Activated naive CD4-positive, alpha-beta T cell treated with anti-CD3 and anti-CD28 coated beads, Interleukin-2, amount 50 U/mL, for 16 hours (primary cell): ENCODE measurements at regions not wholly inside any gene's neighbourhood (a gene's known extent, or its start where the extent isn't known, plus 50 kb on each side); places are given as distances from the start of the nearest gene placed in this dataset.
"Not testable (repeated sequence)": the region's sequence is repeated elsewhere in the genome, so short reads cannot be mapped to it uniquely, and the experiment has no call there.

Experiments
- DNase-seq: peaks from one replicate; pipeline ENCODE4 v3.0.0-alpha.2; 2020

DNA sequence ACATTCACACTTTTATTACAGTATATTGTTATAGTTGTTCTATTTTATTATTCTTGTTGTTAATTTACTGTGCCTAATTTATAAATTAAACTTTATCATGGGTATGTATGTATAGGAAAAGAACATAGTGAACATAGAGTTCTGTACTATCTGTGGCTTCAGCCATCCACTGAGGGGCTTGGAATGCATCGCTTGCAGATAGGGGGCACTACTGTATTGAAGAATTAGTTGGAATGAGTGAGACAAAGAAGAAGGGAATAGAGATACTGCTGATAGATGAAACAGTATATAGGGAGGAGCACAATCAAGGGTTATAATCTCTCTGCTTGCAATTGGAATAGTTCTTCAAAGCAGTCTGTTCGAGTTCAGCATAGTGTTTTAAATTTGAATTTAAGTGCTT lies 432.2 kb downstream of the RAB38 start:
- no peak for DNase-seq

DNA sequence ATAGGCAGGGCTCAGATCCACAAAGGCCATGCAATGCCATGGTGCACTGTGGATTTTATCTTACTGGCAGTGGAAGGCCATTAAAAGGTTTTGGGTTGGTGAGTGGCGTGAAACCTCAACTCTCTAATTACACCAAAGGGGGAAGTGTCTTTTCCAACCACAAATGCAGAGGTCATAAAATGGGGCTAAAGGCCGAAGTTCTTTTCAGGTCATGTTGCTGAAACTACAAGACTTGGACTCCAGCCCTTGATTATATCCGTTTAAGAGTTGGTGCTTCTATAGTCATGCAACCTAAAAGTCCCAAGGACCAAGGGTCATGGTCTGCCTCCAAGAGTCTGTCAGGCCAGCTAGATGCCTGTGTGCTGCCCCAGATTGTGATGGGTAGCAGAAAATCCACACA lies 434.3 kb downstream of the RAB38 start:
- no peak for DNase-seq

DNA sequence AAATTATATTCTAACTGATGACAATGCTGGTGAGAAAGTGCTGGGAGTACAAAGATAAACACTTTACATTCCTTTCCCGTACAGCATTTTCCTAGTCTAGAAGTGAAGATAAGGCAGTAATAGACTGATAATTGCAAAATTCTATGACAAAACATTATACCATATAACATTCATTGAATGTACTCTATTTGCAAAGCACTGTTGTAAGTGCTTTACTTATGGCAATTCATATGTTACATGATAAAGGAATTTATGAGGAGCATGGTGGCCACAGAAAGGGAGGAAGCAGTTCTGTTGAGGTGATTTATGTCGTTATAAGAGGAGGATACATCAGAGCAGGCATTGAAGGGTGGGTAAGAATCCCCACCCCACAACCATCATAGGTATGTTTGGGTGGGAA lies 434.8 kb downstream of the RAB38 start:
- no peak for DNase-seq

GRCh38 chr11:87739766-87740165 lies 435.5 kb downstream of the RAB38 start:
- no peak for DNase-seq

GRCh38 chr11:87739261-87739660 lies 436.0 kb downstream of the RAB38 start:
- DNase-seq = no peak

- no peak for DNase-seq
These were observed 438.3 kb downstream of the RAB38 start for GRCh38 chr11:87736928-87737327.

- no peak for DNase-seq
These were observed 448.7 kb downstream of the RAB38 start for GRCh38 chr11:87726506-87726905.

GRCh38 chr11:87724358-87724757 lies 450.9 kb downstream of the RAB38 start:
- no peak for DNase-seq

- DNase-seq = no peak
These were observed 452.3 kb downstream of the RAB38 start for GRCh38 chr11:87722756-87723565.

GRCh38 chr11:87719326-87720073 lies 455.7 kb downstream of the RAB38 start:
- DNase-seq = no peak

DNA sequence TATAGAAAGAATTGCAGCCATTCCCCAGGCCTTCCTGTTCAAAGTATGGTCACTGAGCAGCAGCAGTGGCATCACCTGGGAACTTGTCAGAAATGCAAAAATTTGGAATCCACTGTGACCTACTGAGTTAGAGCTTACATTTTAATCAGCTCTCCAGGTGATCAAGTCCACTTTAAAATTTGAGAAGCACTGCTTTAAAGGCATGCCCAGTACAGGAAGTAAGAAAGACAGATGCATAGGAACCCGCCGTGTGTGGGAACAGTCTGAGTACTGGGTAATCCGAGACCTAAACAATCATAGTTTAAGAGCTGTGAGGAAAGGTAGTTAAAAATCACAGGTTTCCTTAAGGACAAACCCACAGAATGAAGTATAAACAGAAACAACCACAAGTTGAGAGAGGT lies 462.4 kb downstream of the RAB38 start:
- DNase-seq = no peak

GRCh38 chr11:87712391-87712790 lies 462.9 kb downstream of the RAB38 start:
- no peak for DNase-seq

- not testable (repeated sequence) for DNase-seq
These were observed 471.7 kb downstream of the RAB38 start for GRCh38 chr11:87703589-87703988.

DNA sequence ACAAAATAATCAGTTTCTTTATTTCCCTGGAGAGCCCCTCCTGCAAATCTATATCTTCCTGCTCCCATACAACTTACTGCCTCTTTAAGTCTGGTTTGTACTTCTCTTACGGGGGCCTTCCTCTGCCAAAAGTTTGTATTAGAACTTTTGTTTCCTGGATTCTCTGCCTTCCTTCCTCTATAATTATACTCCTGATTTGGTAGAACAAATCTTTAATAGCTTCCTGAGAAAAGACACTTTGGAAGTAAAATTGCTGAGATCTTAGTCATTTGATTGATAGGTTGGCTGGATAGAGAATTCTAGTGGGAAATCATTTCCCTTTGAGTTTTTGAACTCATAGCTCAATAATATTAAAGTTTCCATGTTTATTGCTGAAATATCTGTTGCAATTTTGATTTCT lies 499.2 kb downstream of the RAB38 start:
- no peak for DNase-seq

- DNase-seq = no peak
These were observed 508.5 kb downstream of the RAB38 start for GRCh38 chr11:87666730-87667129.

GRCh38 chr11:87662287-87662686 lies 513.0 kb downstream of the RAB38 start:
- no peak for DNase-seq

DNA sequence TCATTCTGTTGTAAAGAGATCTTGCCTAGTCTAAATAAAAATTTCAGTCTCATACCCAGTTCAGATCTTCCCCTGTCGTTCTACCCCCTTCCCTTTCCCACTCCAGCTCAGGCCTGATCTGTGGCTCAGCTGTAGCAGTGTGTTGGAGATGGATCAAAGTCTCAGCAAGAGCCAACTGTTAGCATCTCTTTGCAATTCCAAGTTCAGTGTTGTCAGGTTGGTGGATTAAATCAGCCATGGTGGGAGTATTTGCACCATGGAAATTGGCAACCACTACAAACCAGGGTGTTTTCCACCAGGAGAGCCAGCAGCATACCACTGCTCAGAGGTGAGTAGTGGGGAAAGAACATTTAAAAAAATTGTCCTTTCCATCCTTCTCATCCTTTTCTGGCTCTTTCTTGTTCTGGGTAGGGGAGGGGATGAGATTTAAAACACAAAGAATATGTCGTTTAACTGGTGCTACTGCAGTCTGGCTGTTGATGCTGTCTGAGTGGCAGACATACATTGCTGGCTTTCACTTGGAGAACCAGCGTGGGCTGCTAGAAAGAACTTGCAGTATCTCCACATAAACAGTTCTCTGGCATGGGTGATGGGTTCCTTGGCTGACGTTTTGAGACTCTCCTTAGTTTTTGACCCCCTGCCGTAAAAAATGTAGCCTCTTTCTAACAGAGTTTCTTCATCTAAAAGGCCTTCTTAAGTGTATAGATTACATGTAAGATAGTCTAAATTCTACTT lies 514.1 kb downstream of the RAB38 start:
- DNase-seq = no peak

- DNase-seq = no peak
These were observed 515.4 kb downstream of the RAB38 start for GRCh38 chr11:87659807-87660206.

GRCh38 chr11:87645626-87646025 lies 529.6 kb downstream of the RAB38 start:
- DNase-seq = no peak

DNA sequence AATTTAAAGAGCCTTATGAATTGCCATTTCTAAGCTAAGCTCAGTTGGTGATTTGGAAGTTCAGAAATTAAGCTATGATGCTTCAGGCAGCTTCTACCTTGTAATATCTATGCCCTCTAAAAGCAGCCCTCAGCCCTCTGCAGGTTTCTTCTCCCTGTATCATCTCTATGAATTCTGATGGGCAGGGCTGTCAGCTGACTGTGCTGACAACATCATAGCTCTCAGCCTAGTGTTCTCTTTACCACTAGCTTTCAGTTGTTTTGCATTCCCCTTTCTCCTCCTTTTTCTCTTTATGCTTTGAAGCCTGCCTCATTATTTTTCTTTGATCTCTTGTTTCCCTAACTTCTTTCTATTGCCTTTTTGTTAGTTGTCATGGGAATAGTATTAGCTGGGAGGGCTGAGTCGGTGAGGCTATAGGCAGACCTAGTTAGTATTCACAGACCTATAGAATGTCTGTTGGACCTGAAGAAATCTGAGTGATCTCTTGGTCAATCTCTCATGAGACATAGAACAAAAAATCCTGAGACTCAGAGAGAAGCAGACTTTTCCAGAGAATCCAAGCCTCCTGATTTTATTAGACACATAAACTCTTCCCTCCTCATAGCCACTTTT lies 535.4 kb downstream of the RAB38 start:
- DNase-seq = no peak

DNA sequence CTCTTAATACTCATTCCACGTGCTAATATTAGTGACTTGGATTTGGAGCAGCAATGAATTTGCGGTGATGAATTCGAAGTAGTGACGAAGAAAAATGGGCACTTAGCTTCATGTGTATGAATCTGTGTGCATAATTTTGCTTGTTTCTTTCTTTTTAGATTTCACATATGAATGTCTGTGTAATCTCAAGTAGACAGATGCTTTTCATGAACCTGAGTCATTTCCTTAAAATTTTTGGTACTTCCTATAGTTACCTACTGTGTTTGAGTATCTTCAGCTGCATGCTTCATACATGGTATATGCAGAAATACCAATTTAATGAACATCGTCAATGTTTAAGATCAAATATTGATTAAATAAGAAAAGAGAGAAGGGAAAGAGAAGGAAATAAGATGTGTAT lies 540.2 kb downstream of the RAB38 start:
- DNase-seq = no peak

DNA sequence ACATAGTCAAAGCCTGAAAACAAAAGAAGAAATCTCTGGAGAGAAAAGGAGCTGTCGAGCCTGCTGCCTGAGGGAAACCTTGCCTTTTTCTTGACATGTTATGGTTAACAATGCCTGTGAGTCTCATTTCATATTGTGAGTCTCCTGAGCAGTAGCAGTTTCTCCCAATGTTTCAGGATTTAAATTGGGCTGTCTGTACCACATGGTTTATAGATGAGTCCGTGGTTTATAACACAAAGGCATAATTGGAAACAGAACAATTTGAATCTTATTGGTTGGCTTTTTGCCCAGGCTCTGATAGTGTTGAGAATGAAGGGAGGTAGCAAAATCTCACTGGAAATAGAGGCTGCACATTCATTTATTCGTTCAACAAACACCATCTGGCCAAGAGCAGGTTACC lies 540.9 kb downstream of the RAB38 start:
- no peak for DNase-seq

GRCh38 chr11:87628957-87629356 lies 546.3 kb downstream of the RAB38 start:
- no peak for DNase-seq
